Brain microvascular endothelial cell (primary cell): ENCODE measurements at regions not wholly inside any gene's neighbourhood (a gene's known extent, or its start where the extent isn't known, plus 50 kb on each side); places are given as distances from the start of the nearest gene placed in this dataset.

Source experiments
- DNase-seq: peaks from one replicate; pipeline ENCODE4 v3.0.0-alpha.2; 2020
- H3K27ac ChIP-seq: fragments of 250-450 bp; sonication (Bioruptor Pico); 2 replicates; pipeline ENCODE4 v1.5.1; 2020; ENCODE audit warnings: mild to moderate bottlenecking, moderate library complexity
- H3K27me3 ChIP-seq: fragments of 250-450 bp; sonication (Bioruptor Pico); replicated peaks from 2 replicates; pipeline ENCODE4 v1.5.1; 2020; ENCODE audit warnings: mild to moderate bottlenecking
- H3K36me3 ChIP-seq: fragments of 250-450 bp; sonication (Bioruptor Pico); replicated peaks from 2 replicates; pipeline ENCODE4 v1.5.1; 2020; ENCODE audit warnings: mild to moderate bottlenecking
- H3K4me3 ChIP-seq: 2 replicates; pipeline ENCODE4 v1.5.1; 2011; ENCODE audit warnings: low read depth, mild to moderate bottlenecking, control low read depth, low read length, moderate library complexity
- CTCF ChIP-seq: IDR thresholded peaks from 2 replicates; pipeline ENCODE4 v1.5.1; 2011; ENCODE audit warnings: low read depth, mild to moderate bottlenecking, moderate library complexity, low read length, control low read depth, inconsistent platforms; ENCODE audit errors: missing control alignments
- in situ Hi-C: cut with HindIII; loops from 2 replicates; pipeline ENCODE4 v1.10.0; 2017; ENCODE audit warnings: low sequenced_read_pairs, low pct_ligation_motif_present

- in situ Hi-C loops = no loop called here
- TF ChIP-seq CTCF = no peak
Observed at GRCh38 chr19:28960986-28961705, 251.8 kb downstream of the UQCRFS1 start.

GRCh38 chr19:28960586-28960985, 252.4 kb downstream of the UQCRFS1 start:
- peak overlapping the region; percentile 96 for H3K27ac ChIP-seq
- H3K27me3 ChIP-seq = no peaks in the 10 kb centered on the region
- H3K4me3 ChIP-seq = no peak overlapping the region
- H3K36me3 ChIP-seq = no peaks in the 10 kb centered on the region
- in situ Hi-C loops = no loop called here
- TF ChIP-seq CTCF = no peak
- DNase-seq = no peak

More at GRCh38 chr19:28960986-28961705, 251.8 kb downstream of the UQCRFS1 start:
- Histone ChIP-seq H3K27ac (peak overlapping the region; percentile 96), H3K4me3 (no peak overlapping the region), H3K27me3 (no peaks in the 10 kb centered on the region), H3K36me3 (no peaks in the 10 kb centered on the region)
- peak; percentile 53 for DNase-seq

GRCh38 chr19:28956961-28957360, 256.0 kb downstream of the UQCRFS1 start:
- Histone ChIP-seq H3K36me3 (no peaks in the 10 kb centered on the region), H3K27me3 (no peaks in the 10 kb centered on the region), H3K27ac (no peak overlapping the region), H3K4me3 (no peak overlapping the region)
- no peak for DNase-seq
- in situ Hi-C loops = no loop called here
- TF ChIP-seq CTCF = no peak

GRCh38 chr19:28956421-28956820, 256.5 kb downstream of the UQCRFS1 start:
- H3K36me3 ChIP-seq = no peaks in the 10 kb centered on the region
- no peak for TF ChIP-seq CTCF
- H3K27me3 ChIP-seq = no peaks in the 10 kb centered on the region
- in situ Hi-C loops = no loop called here
- H3K27ac ChIP-seq = no peak overlapping the region
- H3K4me3 ChIP-seq = no peak overlapping the region
- DNase-seq = no peak

GRCh38 chr19:28949535-28949934, 263.4 kb downstream of the UQCRFS1 start:
- no peak overlapping the region for H3K4me3 ChIP-seq
- in situ Hi-C loops = no loop called here
- H3K27me3 ChIP-seq = no peaks in the 10 kb centered on the region
- H3K36me3 ChIP-seq = no peaks in the 10 kb centered on the region
- DNase-seq = no peak
- H3K27ac ChIP-seq = no peak overlapping the region
- TF ChIP-seq CTCF = no peak

GRCh38 chr19:28949027-28949426, 263.9 kb downstream of the UQCRFS1 start:
- no peak for DNase-seq
- no peak for TF ChIP-seq CTCF
- Histone ChIP-seq H3K27ac (no peak overlapping the region), H3K4me3 (no peak overlapping the region), H3K36me3 (no peaks in the 10 kb centered on the region), H3K27me3 (no peaks in the 10 kb centered on the region)
- in situ Hi-C loops = no loop called here
